Hepatocyte (in vitro differentiated cells): ENCODE measurements at regions not wholly inside any gene's neighbourhood (a gene's known extent, or its start where the extent isn't known, plus 50 kb on each side); places are given as distances from the start of the nearest gene placed in this dataset.

ENCODE experiments used
- DNase-seq: peaks from one replicate; pipeline ENCODE4 v3.0.0-alpha.2; 2016; ENCODE audit warnings: low spot score
- H2AFZ ChIP-seq: fragments of 200-600 bp; sonication (generic); 2 replicates; pipeline ENCODE4 v1.6.0; 2016; ENCODE audit warnings: antibody characterized with exemption, mild to moderate bottlenecking
- H3K27ac ChIP-seq: fragments of 200-600 bp; sonication (generic); 2 replicates; pipeline ENCODE4 v1.5.1; 2016; ENCODE audit warnings: mild to moderate bottlenecking
- H3K27me3 ChIP-seq: fragments of 200-600 bp; sonication (generic); 2 replicates; pipeline ENCODE4 v1.6.1; 2016
- H3K36me3 ChIP-seq: fragments of 200-600 bp; sonication (generic); replicated peaks from 2 replicates; pipeline ENCODE4 v1.5.1; 2016; ENCODE audit warnings: low read depth; ENCODE audit not compliant: insufficient read depth
- H3K4me1 ChIP-seq: fragments of 200-600 bp; sonication (generic); 2 replicates; pipeline ENCODE4 v1.5.1; 2016; ENCODE audit warnings: mild to moderate bottlenecking, moderate library complexity; ENCODE audit not compliant: insufficient read depth
- H3K4me2 ChIP-seq: fragments of 200-600 bp; sonication (generic); 2 replicates; pipeline ENCODE4 v1.6.0; 2016
- H3K4me3 ChIP-seq: fragments of 200-600 bp; sonication (generic); 2 replicates; pipeline ENCODE4 v1.5.1; 2016; ENCODE audit warnings: mild to moderate bottlenecking
- H3K79me2 ChIP-seq: fragments of 200-600 bp; sonication (generic); 2 replicates; pipeline ENCODE4 v1.6.0; 2017; ENCODE audit warnings: mild to moderate bottlenecking
- H3K9me2 ChIP-seq: fragments of 200-600 bp; sonication (generic); replicated peaks from 2 replicates; pipeline ENCODE4 v1.6.0; 2017; ENCODE audit warnings: mild to moderate bottlenecking; ENCODE audit not compliant: insufficient read depth
- H3K9me3 ChIP-seq: fragments of 200-600 bp; sonication (generic); 2 replicates; pipeline ENCODE4 v1.5.1; 2016; ENCODE audit warnings: low read depth, mild to moderate bottlenecking
- H4K20me1 ChIP-seq: fragments of 200-600 bp; sonication (generic); 2 replicates; pipeline ENCODE4 v1.6.0; 2016; ENCODE audit warnings: mild to moderate bottlenecking; ENCODE audit not compliant: insufficient read depth, poor library complexity, severe bottlenecking
- CTCF ChIP-seq: fragments of 200-600 bp; sonication (generic); IDR thresholded peaks from 2 replicates; pipeline ENCODE4 v1.5.1; 2016; ENCODE audit warnings: antibody characterized with exemption, mild to moderate bottlenecking; ENCODE audit not compliant: poor library complexity
- EZH2 ChIP-seq: fragments of 200-600 bp; sonication (generic); IDR thresholded peaks from 2 replicates; pipeline ENCODE4 v1.6.1; 2016; ENCODE audit warnings: antibody characterized with exemption, mild to moderate bottlenecking, borderline replicate concordance
- EZH2phosphoT487 ChIP-seq: fragments of 200-600 bp; sonication (generic); IDR thresholded peaks from one replicate; pipeline ENCODE4 v1.6.1; 2018; ENCODE audit warnings: antibody characterized with exemption, mild to moderate bottlenecking, low read depth, moderate library complexity; ENCODE audit not compliant: unreplicated experiment, severe bottlenecking
- WGBS: methylation state at CpG from one replicate; pipeline ENCODE4 v1.1.6; 2016; ENCODE audit warnings: low lambda C conversion rate; ENCODE audit errors: missing lambda C conversion rate; 5-methylcytosine and 5-hydroxymethylcytosine counted together

DNA sequence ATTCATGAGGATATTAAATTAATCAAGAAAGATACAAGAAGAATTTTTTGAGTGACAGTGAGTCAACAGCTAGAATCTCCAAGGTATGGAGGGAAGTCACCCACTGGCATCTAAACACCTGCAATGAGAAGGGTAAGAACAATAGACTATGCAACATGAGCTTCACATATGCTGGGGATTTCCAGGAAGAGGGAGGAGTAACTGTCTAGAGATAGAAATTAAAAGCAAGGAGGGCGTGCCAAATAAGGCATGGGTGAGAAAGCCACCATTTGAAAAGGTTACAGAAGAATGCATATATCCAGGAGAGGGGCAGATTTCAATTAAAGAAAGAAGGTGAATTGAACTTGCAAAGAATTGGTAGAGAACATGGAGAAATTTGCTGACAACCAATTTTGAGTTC, 365.7 kb downstream of the GPR37 start:
- Histone ChIP-seq H4K20me1 (no peaks in the 10 kb centered on the region), H3K27ac (no peak overlapping the region), H3K36me3 (no peaks in the 10 kb centered on the region), H3K27me3 (no peaks in the 10 kb centered on the region), H3K9me2 (no peaks in the 10 kb centered on the region), H2AFZ (no peak overlapping the region), H3K79me2 (no peaks in the 10 kb centered on the region), H3K4me1 (no peaks in the 10 kb centered on the region), H3K4me3 (no peak overlapping the region), H3K4me2 (no peak overlapping the region), H3K9me3 (no peaks in the 10 kb centered on the region)
- no peak for DNase-seq
- TF ChIP-seq EZH2phosphoT487 (no peak), CTCF (no peak), EZH2 (no peak)
- WGBS: 88% methylated on average over 1 of the region's 1 CpG

- Histone ChIP-seq H4K20me1 (no peaks in the 10 kb centered on the region), H3K4me2 (no peak overlapping the region), H3K4me1 (no peaks in the 10 kb centered on the region), H3K9me3 (no peaks in the 10 kb centered on the region), H3K27me3 (no peaks in the 10 kb centered on the region), H3K9me2 (no peaks in the 10 kb centered on the region), H3K79me2 (no peaks in the 10 kb centered on the region), H3K4me3 (no peak overlapping the region), H3K36me3 (no peaks in the 10 kb centered on the region), H2AFZ (no peak overlapping the region), H3K27ac (no peak overlapping the region)
- 79% methylated on average over 2 of the region's 2 CpGs for WGBS
- no peak for DNase-seq
- TF ChIP-seq EZH2phosphoT487: no peak
- TF ChIP-seq EZH2: no peak
- no peak for TF ChIP-seq CTCF
Measured at GRCh38 chr7:124398937-124399552, 366.2 kb upstream of the TMEM229A start.

DNA sequence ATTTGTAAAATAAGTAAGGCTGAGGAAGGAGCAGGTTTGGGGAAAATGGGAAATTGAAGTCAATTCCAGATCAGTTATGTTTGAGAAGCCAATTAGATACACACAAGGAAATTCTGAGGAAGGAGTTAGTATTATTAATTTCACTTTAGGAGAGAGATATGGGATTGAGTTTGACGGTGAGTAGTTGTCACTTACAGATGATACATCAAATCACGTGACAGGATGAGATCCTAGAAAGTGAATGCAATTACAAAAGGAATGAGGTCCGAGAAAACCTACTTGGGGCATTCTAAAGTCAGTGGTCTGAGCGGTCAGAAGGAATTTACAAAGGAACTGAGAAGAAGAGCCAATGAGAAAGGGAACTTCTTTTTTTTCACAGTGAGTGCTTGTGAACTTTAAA, 364.3 kb upstream of the TMEM229A start:
- no peaks in the 10 kb centered on the region for H3K36me3 ChIP-seq
- WGBS: 82% methylated on average over 4 of the region's 4 CpGs
- H3K27ac ChIP-seq: no peak overlapping the region
- no peaks in the 10 kb centered on the region for H4K20me1 ChIP-seq
- no peaks in the 10 kb centered on the region for H3K27me3 ChIP-seq
- no peaks in the 10 kb centered on the region for H3K9me3 ChIP-seq
- no peaks in the 10 kb centered on the region for H3K79me2 ChIP-seq
- H3K4me1 ChIP-seq: no peaks in the 10 kb centered on the region
- H3K4me2 ChIP-seq: no peak overlapping the region
- no peak overlapping the region for H3K4me3 ChIP-seq
- no peak overlapping the region for H2AFZ ChIP-seq
- TF ChIP-seq EZH2: no peak
- TF ChIP-seq EZH2phosphoT487: no peak
- TF ChIP-seq CTCF: no peak
- DNase-seq: no peak
- H3K9me2 ChIP-seq: no peaks in the 10 kb centered on the region

- Histone ChIP-seq H3K4me2 (no peak overlapping the region), H3K4me3 (no peak overlapping the region), H3K27ac (no peak overlapping the region), H3K36me3 (no peaks in the 10 kb centered on the region), H4K20me1 (no peaks in the 10 kb centered on the region), H3K4me1 (no peaks in the 10 kb centered on the region), H3K79me2 (no peaks in the 10 kb centered on the region), H3K27me3 (no peaks in the 10 kb centered on the region), H3K9me2 (no peaks in the 10 kb centered on the region), H2AFZ (no peak overlapping the region), H3K9me3 (no peaks in the 10 kb centered on the region)
- 85% methylated on average over 1 of the region's 1 CpG for WGBS
- TF ChIP-seq EZH2phosphoT487 (no peak), EZH2 (no peak), CTCF (no peak)
- DNase-seq: no peak
Measured at GRCh38 chr7:124390301-124390700, 357.4 kb upstream of the TMEM229A start.
